Activated naive CD8-positive, alpha-beta T cell treated with anti-CD3 and anti-CD28 coated beads, Interleukin-2, amount 10 ng/mL, durations not matched to agents 7 days and 5 days (primary cell): ENCODE measurements at regions not wholly inside any gene's neighbourhood (a gene's known extent, or its start where the extent isn't known, plus 50 kb on each side); places are given as distances from the start of the nearest gene placed in this dataset.

Source experiments
- ATAC-seq: fragments of 150-1000 bp; cut with Tn5 transposase; one replicate; pipeline ENCODE4 v1.10.0; 2021; ENCODE audit warnings: low read depth, moderate library complexity
- POLR2A ChIA-PET: fragments of 350-600 bp; sonication (Branson Sonifier 250); formaldehyde crosslinking; loops from one replicate; lab custom pipeline; 2021; ENCODE audit warnings: antibody characterized with exemption; lab: Charles Lee
- DNase-seq: peaks from one replicate; pipeline ENCODE4 v3.0.0; 2021
- H3K27ac Mint-ChIP-seq: one replicate; pipeline ENCODE4 v1.8.0; 2022; ENCODE audit warnings: mild to moderate bottlenecking, mixed read lengths
- H3K27me3 Mint-ChIP-seq: one replicate; pipeline ENCODE4 v1.8.0; 2022; ENCODE audit warnings: mild to moderate bottlenecking, moderate library complexity, mixed read lengths
- H3K36me3 Mint-ChIP-seq: one replicate; pipeline ENCODE4 v1.8.0; 2021; ENCODE audit warnings: mild to moderate bottlenecking, mixed read lengths
- H3K4me1 Mint-ChIP-seq: one replicate; pipeline ENCODE4 v1.8.0; 2021; ENCODE audit warnings: mixed read lengths
- H3K4me3 Mint-ChIP-seq: one replicate; pipeline ENCODE4 v1.8.0; 2022; ENCODE audit warnings: mild to moderate bottlenecking, moderate library complexity, mixed read lengths
- H3K9me3 Mint-ChIP-seq: one replicate; pipeline ENCODE4 v1.8.0; 2021; ENCODE audit warnings: mixed read lengths

DNA sequence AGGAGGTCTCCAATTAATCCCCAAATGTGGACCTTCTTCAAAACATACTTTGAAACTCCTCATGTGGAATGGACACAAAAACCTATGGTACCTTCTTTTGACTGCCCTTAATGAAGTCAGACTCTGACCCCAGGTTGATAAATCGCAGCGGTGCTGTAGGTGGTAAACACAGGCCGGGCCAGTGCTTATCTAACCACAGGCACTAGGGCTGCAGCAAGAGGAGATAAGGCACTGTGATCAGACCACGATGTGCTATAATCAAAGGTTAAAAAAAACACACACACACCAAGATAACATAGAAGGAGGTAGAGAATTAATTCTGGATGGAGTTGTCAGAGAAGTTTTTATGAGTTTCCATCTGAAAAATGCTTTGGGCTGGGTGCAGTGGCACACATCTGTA, 52.3 kb upstream of the SIPA1L2 start:
- no peaks in the 10 kb centered on the region for H3K4me1 Mint-ChIP-seq
- no peak overlapping the region for H3K4me3 Mint-ChIP-seq
- H3K27me3 Mint-ChIP-seq: peaks cover 8% of the 10 kb centered on the region
- POLR2A ChIA-PET: no interaction called here
- ATAC-seq (no peak), DNase-seq (no peak)
- no peaks in the 10 kb centered on the region for H3K36me3 Mint-ChIP-seq
- H3K9me3 Mint-ChIP-seq: no peaks in the 10 kb centered on the region
- H3K27ac Mint-ChIP-seq: no peak overlapping the region

DNA sequence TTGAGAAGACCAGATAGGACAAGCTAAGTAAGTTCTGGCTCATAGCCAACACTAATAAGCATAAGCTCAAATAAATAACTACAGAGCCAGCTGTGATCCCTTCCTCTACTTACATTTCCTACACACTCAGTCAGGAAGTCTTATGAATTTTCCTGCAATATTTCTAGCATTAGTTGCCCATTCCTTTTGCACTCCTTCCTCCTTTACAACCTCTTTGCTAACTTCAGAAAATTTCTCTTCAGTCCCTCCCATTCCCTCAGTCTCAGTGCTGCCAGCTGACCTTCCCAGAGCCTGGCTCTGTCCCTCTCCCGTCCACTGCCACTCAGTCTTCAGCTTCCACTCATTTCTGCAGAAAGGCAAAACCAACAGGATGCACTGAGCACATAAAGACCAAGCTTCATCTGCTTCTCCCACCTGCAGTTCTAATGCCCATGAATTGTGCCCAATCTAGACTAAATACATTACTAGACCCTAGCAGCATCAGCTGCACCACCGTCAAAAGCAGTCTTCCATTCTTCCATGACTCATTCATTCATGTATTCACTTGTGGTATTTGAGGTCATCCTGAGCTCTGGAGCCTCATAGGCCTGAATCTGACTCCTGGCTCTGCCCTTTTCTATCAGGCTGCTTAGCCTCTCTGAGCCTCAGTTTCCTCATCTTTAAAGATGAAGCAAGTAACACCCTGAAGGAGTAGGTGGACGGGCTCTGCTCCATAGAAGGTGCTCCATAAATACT, 54.6 kb upstream of the SIPA1L2 start:
- no peak overlapping the region for H3K4me3 Mint-ChIP-seq
- no peaks in the 10 kb centered on the region for H3K36me3 Mint-ChIP-seq
- DNase-seq (no peak), ATAC-seq (no peak)
- H3K9me3 Mint-ChIP-seq: no peaks in the 10 kb centered on the region
- peaks cover 12% of the 10 kb centered on the region for H3K27me3 Mint-ChIP-seq
- H3K27ac Mint-ChIP-seq: no peak overlapping the region
- no peaks in the 10 kb centered on the region for H3K4me1 Mint-ChIP-seq
- POLR2A ChIA-PET: no interaction called here

DNA sequence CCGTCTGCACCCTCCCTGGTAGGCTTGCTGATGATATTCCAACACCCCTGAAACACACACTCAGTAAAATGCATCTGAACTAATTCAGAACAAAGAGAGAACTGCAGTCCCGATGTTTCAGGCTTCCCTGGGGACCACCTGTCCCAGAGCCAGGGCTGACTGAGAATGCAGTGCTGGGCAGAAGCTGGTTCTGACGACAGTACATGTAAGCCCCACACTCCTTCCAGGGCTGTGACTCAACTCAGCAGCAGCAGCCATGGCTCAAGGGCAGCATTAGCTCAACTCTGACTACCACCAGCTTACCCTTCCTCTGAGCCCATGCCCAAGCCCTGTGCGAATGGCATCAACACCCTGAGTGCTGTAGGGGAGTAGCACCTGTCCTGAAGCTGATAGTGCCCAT, 56.4 kb upstream of the SIPA1L2 start:
- H3K9me3 Mint-ChIP-seq: no peaks in the 10 kb centered on the region
- POLR2A ChIA-PET: no interaction called here
- DNase-seq (no peak), ATAC-seq (no peak)
- H3K27ac Mint-ChIP-seq: no peak overlapping the region
- H3K4me3 Mint-ChIP-seq: no peak overlapping the region
- no peaks in the 10 kb centered on the region for H3K4me1 Mint-ChIP-seq
- peaks cover 10% of the 10 kb centered on the region for H3K27me3 Mint-ChIP-seq
- H3K36me3 Mint-ChIP-seq: no peaks in the 10 kb centered on the region

DNA sequence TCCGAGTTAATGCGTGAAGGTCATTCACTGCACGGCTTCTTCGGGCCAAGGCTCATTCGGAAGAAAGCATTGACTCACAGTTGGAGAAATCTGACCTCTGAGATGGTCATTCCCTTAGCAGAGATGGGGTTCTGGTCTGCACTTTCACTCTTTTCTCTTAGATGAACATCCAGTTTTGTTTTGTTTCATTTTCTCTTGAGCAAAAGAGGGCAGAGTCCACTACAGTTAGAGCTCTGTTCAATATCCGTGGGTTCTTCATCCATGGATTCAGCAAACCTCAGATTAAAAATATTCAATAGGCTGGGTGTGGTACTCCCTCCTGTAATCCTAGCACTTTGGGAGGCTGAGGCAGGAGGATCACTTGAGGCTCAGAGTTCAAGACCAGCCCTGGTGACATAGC, 57.4 kb upstream of the SIPA1L2 start:
- DNase-seq: no peak
- H3K4me3 Mint-ChIP-seq: no peak overlapping the region

DNA sequence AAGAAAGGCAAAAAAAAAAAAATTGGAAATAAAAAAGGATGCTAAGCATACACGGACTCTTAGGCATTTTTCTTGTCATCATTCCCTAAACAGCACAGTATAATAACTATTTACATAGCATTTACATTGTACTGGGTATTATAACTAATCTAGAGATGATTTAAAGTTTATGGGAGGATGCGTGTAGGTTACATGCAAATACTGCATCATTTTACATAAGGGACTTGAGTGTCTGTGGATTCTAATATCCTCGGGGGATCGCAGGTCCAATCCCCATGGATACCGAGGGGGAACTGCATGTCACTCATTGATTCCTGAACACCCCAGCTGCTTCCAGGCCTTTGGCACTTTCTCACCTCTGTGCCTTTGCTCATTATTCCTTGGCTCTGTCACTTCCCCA, 57.8 kb upstream of the SIPA1L2 start:
- Mint-ChIP-seq H3K4me1 (no peaks in the 10 kb centered on the region), H3K27me3 (peaks cover 10% of the 10 kb centered on the region), H3K4me3 (no peak overlapping the region), H3K9me3 (peaks cover 2% of the 10 kb centered on the region), H3K36me3 (no peaks in the 10 kb centered on the region), H3K27ac (no peak overlapping the region)
- POLR2A ChIA-PET: no interaction called here
- ATAC-seq (no peak), DNase-seq (no peak)

More for the DNA sequence above, 57.4 kb upstream of the SIPA1L2 start:
- H3K4me1 Mint-ChIP-seq: no peaks in the 10 kb centered on the region
- POLR2A ChIA-PET: no interaction called here
- peaks cover 10% of the 10 kb centered on the region for H3K27me3 Mint-ChIP-seq
- H3K9me3 Mint-ChIP-seq: peaks cover 1% of the 10 kb centered on the region
- ATAC-seq: no peak
- H3K27ac Mint-ChIP-seq: no peak overlapping the region
- H3K36me3 Mint-ChIP-seq: no peaks in the 10 kb centered on the region

DNA sequence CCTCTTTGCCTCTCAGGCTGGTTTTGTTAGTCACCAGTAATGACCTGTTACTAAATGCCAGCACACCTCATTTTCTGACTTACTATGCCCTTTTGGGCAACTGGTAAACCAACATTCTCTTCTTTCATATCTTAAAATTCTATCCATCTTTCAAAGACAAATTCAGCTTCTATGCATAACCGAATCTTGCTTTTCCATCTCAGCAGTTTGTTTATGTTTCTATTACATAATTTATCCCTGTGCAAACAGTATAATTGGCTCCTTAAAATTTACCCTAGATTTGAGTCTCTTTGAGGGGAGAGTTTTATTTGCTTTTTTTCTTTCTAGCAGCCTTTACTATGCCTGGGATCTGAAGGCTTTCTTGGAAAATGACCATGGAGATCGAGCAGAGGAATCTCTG, 58.5 kb upstream of the SIPA1L2 start:
- POLR2A ChIA-PET: no interaction called here
- peaks cover 7% of the 10 kb centered on the region for H3K27me3 Mint-ChIP-seq
- H3K4me1 Mint-ChIP-seq: no peaks in the 10 kb centered on the region
- H3K4me3 Mint-ChIP-seq: no peak overlapping the region
- no peak overlapping the region for H3K27ac Mint-ChIP-seq
- H3K9me3 Mint-ChIP-seq: peaks cover 2% of the 10 kb centered on the region
- DNase-seq (no peak), ATAC-seq (no peak)
- H3K36me3 Mint-ChIP-seq: no peaks in the 10 kb centered on the region

DNA sequence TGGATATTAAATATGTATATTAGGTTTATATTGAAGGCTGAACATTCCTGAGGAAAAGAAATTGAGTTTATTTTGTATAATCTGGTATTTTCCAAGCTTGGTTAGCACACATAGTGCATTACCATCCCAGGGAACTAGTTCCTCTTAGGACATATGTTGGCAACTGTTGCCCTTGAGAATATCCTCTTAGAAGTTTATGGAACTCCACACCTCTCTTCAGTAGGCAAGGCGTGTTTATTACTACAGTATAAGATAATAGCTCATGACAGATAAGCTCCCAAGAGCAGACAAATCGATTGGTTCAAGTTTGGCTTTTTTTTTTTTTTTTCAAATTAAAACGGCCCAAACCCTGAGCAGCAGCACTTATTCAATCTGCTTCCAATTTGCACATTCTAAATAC, 59.8 kb upstream of the SIPA1L2 start:
- no peaks in the 10 kb centered on the region for H3K36me3 Mint-ChIP-seq
- no peak overlapping the region for H3K27ac Mint-ChIP-seq
- no peak for DNase-seq
- H3K27me3 Mint-ChIP-seq: peaks cover 5% of the 10 kb centered on the region
- H3K4me1 Mint-ChIP-seq: no peaks in the 10 kb centered on the region
- POLR2A ChIA-PET: no interaction called here
- ATAC-seq: no peak
- peaks cover 2% of the 10 kb centered on the region for H3K9me3 Mint-ChIP-seq
- H3K4me3 Mint-ChIP-seq: no peak overlapping the region

DNA sequence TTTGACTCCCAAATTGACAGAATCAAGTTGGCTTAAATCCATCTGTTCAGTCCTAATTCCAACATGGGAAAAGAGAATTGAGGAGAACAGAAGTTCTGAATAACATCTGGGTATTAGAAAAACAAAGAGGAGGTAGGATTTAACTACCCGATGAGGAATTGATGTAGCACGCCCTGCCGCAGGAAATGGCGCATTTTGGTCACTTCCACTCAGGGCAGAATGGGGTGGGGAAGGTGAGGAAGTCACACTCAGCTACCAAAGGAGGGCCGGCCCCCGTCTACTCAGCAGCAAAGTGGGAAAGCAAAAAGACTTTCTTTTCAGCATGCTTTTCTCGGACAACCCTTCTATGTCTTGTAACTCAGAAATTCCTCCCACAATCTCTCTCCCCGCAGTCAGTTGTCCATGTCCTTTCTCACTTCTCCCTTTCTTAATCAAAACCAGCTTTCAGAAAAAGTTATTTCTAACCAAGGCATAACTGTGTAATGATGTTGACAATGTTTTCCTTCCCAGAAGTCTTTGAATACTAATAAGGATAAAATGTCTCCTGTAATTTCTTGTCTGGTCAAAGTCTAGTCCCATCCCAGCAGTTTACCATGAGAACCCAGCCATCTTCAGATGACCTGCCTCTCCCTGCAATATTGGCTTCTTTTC, 60.5 kb upstream of the SIPA1L2 start:
- Mint-ChIP-seq H3K4me1 (no peaks in the 10 kb centered on the region), H3K27me3 (peaks cover 5% of the 10 kb centered on the region), H3K9me3 (peaks cover 2% of the 10 kb centered on the region), H3K27ac (no peak overlapping the region), H3K4me3 (no peak overlapping the region), H3K36me3 (no peaks in the 10 kb centered on the region)
- POLR2A ChIA-PET: no interaction called here
- DNase-seq (no peak), ATAC-seq (no peak)

DNA sequence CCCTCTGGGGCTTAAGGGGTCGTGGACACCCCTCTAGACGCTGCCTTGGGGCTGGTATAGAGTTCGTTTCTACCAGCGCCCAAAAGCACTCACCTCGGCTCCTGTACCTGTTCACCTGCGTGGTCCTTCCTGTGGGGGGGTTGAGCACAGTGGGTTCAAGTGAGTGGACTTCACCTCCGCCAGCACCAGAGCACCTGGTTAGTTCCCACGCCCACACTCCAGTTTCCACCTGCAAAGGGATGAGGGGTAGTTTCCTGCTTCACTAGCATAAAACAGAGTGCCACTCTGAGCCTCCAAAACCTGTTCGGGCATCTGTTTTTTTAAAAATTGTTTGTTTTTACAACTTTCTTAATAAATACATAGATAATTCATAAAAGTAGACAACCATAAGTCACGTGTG, 64.5 kb upstream of the SIPA1L2 start:
- Mint-ChIP-seq H3K27ac (no peak overlapping the region), H3K9me3 (peaks cover 2% of the 10 kb centered on the region), H3K4me3 (no peak overlapping the region), H3K4me1 (no peaks in the 10 kb centered on the region), H3K36me3 (no peaks in the 10 kb centered on the region), H3K27me3 (peaks cover 5% of the 10 kb centered on the region)
- no peak for ATAC-seq
- no peak for DNase-seq
- POLR2A ChIA-PET: no interaction called here

DNA sequence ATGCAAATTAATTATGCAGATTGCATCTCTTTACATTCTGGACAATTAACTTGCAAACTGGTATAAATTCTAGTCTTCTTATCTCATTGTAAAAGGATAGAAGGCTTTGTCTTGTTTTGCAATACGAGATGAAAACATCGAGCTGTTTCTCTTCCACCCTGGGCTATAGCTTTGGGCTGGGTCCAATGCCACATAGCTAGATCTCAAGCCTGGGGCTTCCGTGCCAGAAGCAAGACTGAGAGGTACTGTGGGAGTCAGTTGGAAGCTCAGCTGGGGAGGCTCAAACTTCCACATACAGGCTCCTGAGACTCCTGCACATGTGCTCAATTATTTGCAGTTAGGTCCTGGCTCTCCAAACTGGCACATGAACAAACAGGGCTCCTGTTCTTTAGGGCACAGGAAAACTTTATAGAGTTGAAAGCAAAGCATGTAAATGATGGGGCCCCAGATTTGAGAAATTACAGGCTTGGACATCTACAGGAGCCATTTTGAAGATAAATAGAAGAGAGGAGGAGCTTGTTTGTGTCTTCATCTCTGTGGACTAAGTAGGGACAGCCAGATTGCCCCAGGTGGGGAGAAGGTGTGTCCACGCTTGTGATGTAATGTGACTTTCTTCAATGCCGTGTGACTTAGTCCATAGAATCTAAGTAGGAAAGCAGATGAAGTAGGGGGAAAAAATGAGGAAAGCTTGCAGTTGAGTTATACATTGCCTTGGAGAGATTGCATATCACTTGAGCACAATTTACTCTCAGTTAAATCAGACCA, 65.9 kb upstream of the SIPA1L2 start:
- POLR2A ChIA-PET: no interaction called here
- Mint-ChIP-seq H3K27ac (no peak overlapping the region), H3K27me3 (peaks cover 5% of the 10 kb centered on the region), H3K36me3 (no peaks in the 10 kb centered on the region), H3K9me3 (peaks cover 2% of the 10 kb centered on the region), H3K4me3 (no peak overlapping the region), H3K4me1 (no peaks in the 10 kb centered on the region)
- DNase-seq (no peak), ATAC-seq (no peak)

DNA sequence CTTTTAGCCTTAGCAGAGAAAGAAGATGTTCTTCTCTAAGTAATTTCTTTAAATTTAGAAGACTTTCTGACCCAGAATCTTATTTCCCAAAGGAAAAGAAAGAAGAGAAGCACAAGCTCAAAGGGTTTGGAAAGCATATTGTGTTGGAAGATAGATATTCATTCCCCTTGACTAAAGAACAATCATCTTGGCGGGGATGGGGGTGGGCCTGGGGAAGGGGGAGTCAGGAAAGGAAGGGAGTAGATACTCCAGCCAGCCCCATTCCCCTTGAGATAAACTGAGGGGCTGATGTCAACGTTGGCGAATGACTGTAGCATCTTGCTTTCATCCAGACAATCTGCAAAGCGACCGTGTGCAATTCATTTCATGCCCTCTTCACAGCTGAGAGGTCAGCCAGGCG, 66.5 kb upstream of the SIPA1L2 start:
- Mint-ChIP-seq H3K27me3 (peaks cover 5% of the 10 kb centered on the region), H3K9me3 (peaks cover 2% of the 10 kb centered on the region), H3K4me3 (no peak overlapping the region), H3K27ac (no peak overlapping the region), H3K36me3 (no peaks in the 10 kb centered on the region), H3K4me1 (no peaks in the 10 kb centered on the region)
- no peak for DNase-seq
- no peak for ATAC-seq
- POLR2A ChIA-PET: no interaction called here

DNA sequence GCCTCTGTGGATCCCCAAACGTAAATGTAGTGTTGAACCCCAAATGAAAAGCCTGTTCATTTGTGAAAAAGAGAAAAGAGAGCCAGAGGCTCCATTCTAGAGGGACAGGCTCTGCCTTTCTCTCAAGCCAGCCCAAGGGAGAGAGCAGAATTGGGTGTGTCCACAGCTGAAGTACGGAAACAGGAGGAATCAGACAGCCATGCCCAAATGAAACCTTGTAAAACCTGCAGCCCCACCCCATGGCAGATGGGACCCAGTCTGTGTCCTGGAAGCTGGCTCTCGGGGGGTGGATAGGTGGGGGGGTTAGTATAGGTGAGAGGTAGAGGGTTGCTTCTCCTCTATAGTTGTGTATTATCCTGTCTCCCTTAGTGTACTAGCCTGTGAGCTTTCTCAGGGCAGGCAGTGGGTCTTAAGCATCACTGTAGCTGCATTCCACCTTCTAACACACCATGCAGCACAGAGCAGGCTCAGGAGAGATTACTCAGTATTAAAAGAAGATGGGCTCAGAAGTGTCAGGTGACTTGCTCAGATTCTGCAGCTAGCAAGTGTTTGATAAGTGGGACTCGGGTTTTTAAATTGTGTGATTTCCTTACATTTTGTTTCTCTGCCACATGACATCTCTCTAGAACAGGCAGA, 67.4 kb upstream of the SIPA1L2 start:
- H3K9me3 Mint-ChIP-seq: peaks cover under 1% of the 10 kb centered on the region
- peaks cover 5% of the 10 kb centered on the region for H3K27me3 Mint-ChIP-seq
- no peak for ATAC-seq
- H3K36me3 Mint-ChIP-seq: no peaks in the 10 kb centered on the region
- no peak overlapping the region for H3K4me3 Mint-ChIP-seq
- no peak for DNase-seq
- H3K4me1 Mint-ChIP-seq: no peaks in the 10 kb centered on the region
- no peak overlapping the region for H3K27ac Mint-ChIP-seq
- POLR2A ChIA-PET: no interaction called here

DNA sequence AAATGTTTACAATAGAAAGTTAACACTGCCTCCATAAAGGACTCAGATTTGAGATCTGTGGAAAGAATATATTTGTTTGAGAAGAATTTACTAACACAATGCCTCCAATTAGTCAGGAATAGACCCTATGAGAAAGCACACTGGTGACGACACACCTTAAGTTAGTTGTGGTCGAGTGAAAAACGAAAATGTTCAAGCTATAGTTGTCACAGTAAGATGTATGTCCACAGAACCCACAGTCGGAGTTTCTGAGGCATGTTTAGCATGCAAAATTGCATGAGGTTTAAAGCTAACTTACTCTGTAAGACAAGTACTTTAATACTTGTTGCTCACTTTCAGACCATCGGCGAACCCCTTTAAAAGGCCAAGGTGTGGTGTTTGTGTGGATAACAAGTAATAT, 69.9 kb upstream of the SIPA1L2 start:
- no peak overlapping the region for H3K4me3 Mint-ChIP-seq
- H3K9me3 Mint-ChIP-seq: no peaks in the 10 kb centered on the region
- POLR2A ChIA-PET: no interaction called here
- H3K27ac Mint-ChIP-seq: no peak overlapping the region
- H3K36me3 Mint-ChIP-seq: no peaks in the 10 kb centered on the region
- ATAC-seq (no peak), DNase-seq (no peak)
- no peaks in the 10 kb centered on the region for H3K4me1 Mint-ChIP-seq
- H3K27me3 Mint-ChIP-seq: peaks cover 7% of the 10 kb centered on the region
